Mucosa of descending colon (tissue), 3 donors: ENCODE measurements at regions not wholly inside any gene's neighbourhood (a gene's known extent, or its start where the extent isn't known, plus 50 kb on each side); places are given as distances from the start of the nearest gene placed in this dataset.
A peak's percentile ranks its signal among the peaks of the same experiment; 100 is the strongest.

Experiments used
- ATAC-seq: fragments of 200-7000 bp; cut with Tn5 transposase; one replicate; pipeline ENCODE4 v1.9.1; 2020; ENCODE audit warnings: mild to moderate bottlenecking, moderate library complexity
- DNase-seq, 3 donors: peaks; one replicate each; pipeline ENCODE4 v3.0.0-alpha.2; 2020
- H3K36me3 ChIP-seq: fragments of 200-600 bp; one replicate; pipeline ENCODE4 v1.8.0; 2021; ENCODE audit warnings: low read depth, mild to moderate bottlenecking
- H3K4me1 ChIP-seq: fragments of 200-600 bp; one replicate; pipeline ENCODE4 v1.8.0; 2021; ENCODE audit warnings: low read depth, mild to moderate bottlenecking
- H3K4me3 ChIP-seq: fragments of 200-600 bp; one replicate; pipeline ENCODE4 v1.8.0; 2021; ENCODE audit warnings: mild to moderate bottlenecking
- H3K9me3 ChIP-seq: fragments of 200-600 bp; one replicate; pipeline ENCODE4 v1.8.0; 2021; ENCODE audit warnings: mild to moderate bottlenecking
- CTCF ChIP-seq: fragments of 200-600 bp; IDR thresholded peaks from one replicate; pipeline ENCODE4 v1.8.0; 2022; ENCODE audit warnings: antibody characterized with exemption, mild to moderate bottlenecking
- intact Hi-C, 2 donors: fragments of 100-400 bp; cut with DNase I in 1 of 2; cut with micrococcal nuclease in 1 of 2; formaldehyde crosslinking; loops; one replicate each; pipeline versions ENCODE4 v1.11.0 to v1.11.1; 2022; cut with DNase I, micrococcal nuclease
- donor health status: DM: no; HTN: no; CAD: no; lungs with moderate emphysema.
- donor health status: DM: no; HTN: no; CAD: no.
- donor health status: DM: no; HTN: yes; CAD: no.

GRCh38 chr18:53864770-53865169 is 359.7 kb downstream of the MBD2 start:
- H3K9me3 ChIP-seq: no peaks in the 10 kb centered on the region
- H3K36me3 ChIP-seq: no peaks in the 10 kb centered on the region
- intact Hi-C loops: loop anchor here in 1 of 2 donors (5.0 kb wide), 1 partner anchor 167 kb away; no protein-coding TSS in a partner anchor
- no peak for TF ChIP-seq CTCF
- H3K4me3 ChIP-seq: no peak overlapping the region
- ATAC-seq (no peak), DNase-seq (peak in 1 of 3 donors; percentile 24)
- H3K4me1 ChIP-seq: no peaks in the 10 kb centered on the region

GRCh38 chr18:53862921-53863320 is 361.5 kb downstream of the MBD2 start:
- Histone ChIP-seq H3K4me1 (no peaks in the 10 kb centered on the region), H3K36me3 (no peaks in the 10 kb centered on the region), H3K4me3 (no peak overlapping the region), H3K9me3 (no peaks in the 10 kb centered on the region)
- TF ChIP-seq CTCF: no peak
- intact Hi-C loops: loop anchor here in 1 of 2 donors (5.0 kb wide), 1 partner anchor 166 kb away; no protein-coding TSS in a partner anchor
- DNase-seq: no peak
- ATAC-seq: no peak

- DNase-seq: no peak
- Histone ChIP-seq H3K9me3 (no peaks in the 10 kb centered on the region), H3K36me3 (no peaks in the 10 kb centered on the region), H3K4me3 (no peak overlapping the region), H3K4me1 (no peaks in the 10 kb centered on the region)
- no peak for TF ChIP-seq CTCF
- no peak for ATAC-seq
- intact Hi-C loops: loop anchor here in 1 of 2 donors (5.0 kb wide), 1 partner anchor 164 kb away; no protein-coding TSS in a partner anchor
These were observed 363.3 kb downstream of the MBD2 start for GRCh38 chr18:53861185-53861584.

- DNase-seq (no peak), ATAC-seq (no peak)
- no peak overlapping the region for H3K4me3 ChIP-seq
- intact Hi-C loops: loop anchor here (5.0 to 10.0 kb wide), 2 partner anchors 65 to 162 kb away; no protein-coding TSS in a partner anchor
- no peaks in the 10 kb centered on the region for H3K36me3 ChIP-seq
- H3K9me3 ChIP-seq: no peaks in the 10 kb centered on the region
- H3K4me1 ChIP-seq: no peaks in the 10 kb centered on the region
- TF ChIP-seq CTCF: no peak
These were observed 364.7 kb downstream of the MBD2 start for GRCh38 chr18:53859764-53860163.

GRCh38 chr18:53850902-53851301 is 373.6 kb downstream of the MBD2 start:
- H3K36me3 ChIP-seq: no peaks in the 10 kb centered on the region
- no peaks in the 10 kb centered on the region for H3K4me1 ChIP-seq

More at GRCh38 chr18:53850902-53851301, 373.6 kb downstream of the MBD2 start:
- H3K4me3 ChIP-seq: no peak overlapping the region
- ATAC-seq: no peak
- DNase-seq: no peak
- H3K9me3 ChIP-seq: no peaks in the 10 kb centered on the region
- intact Hi-C loops: loop anchor here in 1 of 2 donors (10.0 kb wide), 1 partner anchor 56 kb away; no protein-coding TSS in a partner anchor
- no peak for TF ChIP-seq CTCF
